Adrenal gland (tissue), 5 donors: ENCODE measurements at regions not wholly inside any gene's neighbourhood (a gene's known extent, or its start where the extent isn't known, plus 50 kb on each side); places are given as distances from the start of the nearest gene placed in this dataset.

Experiments
- CTCF ChIP-seq, 6 experiments: fragments of 450-650 bp in 4 of 6; fragments of 200-600 bp in 2 of 6; sonication (generic) in 1 of 6; IDR thresholded peaks; 1 replicate in 5 of 6; 2 replicates in 1 of 6; pipeline versions ENCODE4 v1.5.1 to v1.8.0; 2016 to 2021; ENCODE audit warnings: antibody characterized with exemption in 6 of 6, mild to moderate bottlenecking in 2 of 6, moderate library complexity in 1 of 6
- POLR2A ChIP-seq, 2 donors: fragments of 450-650 bp; IDR thresholded peaks; one replicate each; pipeline ENCODE4 v1.6.1; 2017; ENCODE audit warnings: antibody characterized with exemption in 2 of 2, mild to moderate bottlenecking in 2 of 2, moderate library complexity in 1 of 2
- donor health status: DM: no; HTN: no; CAD: no.

DNA sequence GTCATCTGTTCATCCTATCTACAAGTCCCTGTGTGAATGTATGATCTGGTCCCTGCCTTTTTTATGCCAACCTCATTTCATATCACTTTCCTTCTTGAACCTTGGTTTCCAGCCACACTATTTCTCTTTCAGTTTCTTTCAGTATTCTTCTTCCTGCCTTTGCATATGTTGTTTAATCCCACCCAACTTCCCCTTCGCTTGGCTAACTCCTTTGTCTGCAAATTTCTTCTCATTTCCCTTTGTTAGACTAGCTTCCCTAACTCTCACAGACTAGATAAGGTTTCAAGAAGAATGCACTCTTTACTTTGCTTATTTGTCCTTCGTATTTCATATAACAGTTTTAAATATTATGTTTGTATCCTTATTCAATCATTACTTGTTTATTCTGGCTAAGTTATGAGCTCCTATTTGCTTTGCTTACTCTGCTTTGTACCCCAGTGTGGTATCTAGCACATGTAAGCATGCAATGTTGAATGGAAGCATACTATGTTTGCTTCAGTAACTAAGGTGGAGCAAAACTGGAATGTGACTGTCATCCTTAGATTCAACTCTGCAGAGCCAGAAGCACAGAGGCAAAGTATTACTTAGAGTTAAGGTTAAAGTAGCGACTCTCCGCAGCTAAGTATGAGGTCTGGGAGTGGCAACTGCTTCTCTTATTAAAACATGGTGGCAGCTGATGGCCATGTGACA is 681.3 kb downstream of the CPS1 start:
- TF ChIP-seq POLR2A (IDR thresholded peaks at IDR 0.05), result no peak
- no peak for TF ChIP-seq CTCF (IDR thresholded peaks at IDR 0.05)
